ENCODE measurements at regions not wholly inside any gene's neighbourhood (a gene's known extent, or its start where the extent isn't known, plus 50 kb on each side); places are given as distances from the start of the nearest gene placed in this dataset.

- no peak for DNase-seq (ENCODE audit: low read depth)
- TF ChIP-seq CTCF (IDR thresholded peaks at IDR 0.05; ENCODE audit: insufficient read depth, low read length, poor library complexity, severe bottlenecking) = no peak
- Histone ChIP-seq H3K27me3 (ENCODE audit: control insufficient read depth, insufficient read depth, low read length) (no peaks in the 10 kb centered on the region), H3K36me3 (ENCODE audit: control insufficient read depth, insufficient read depth, low read length) (no peaks in the 10 kb centered on the region), H3K4me3 (ENCODE audit: low read depth, low read length) (no peak overlapping the region)
These were observed 1314.2 kb downstream of the OTOL1 start for GRCh38 chr3:162810776-162811175.

GRCh38 chr3:162842549-162843216, 1346.1 kb downstream of the OTOL1 start:
- no peak for TF ChIP-seq CTCF (IDR thresholded peaks at IDR 0.05; ENCODE audit: insufficient read depth, low read length, poor library complexity, severe bottlenecking)
- H3K36me3 ChIP-seq (ENCODE audit: control insufficient read depth, insufficient read depth, low read length) = no peaks in the 10 kb centered on the region
- DNase-seq (ENCODE audit: low read depth) = no peak
- no peak overlapping the region for H3K4me3 ChIP-seq (ENCODE audit: low read depth, low read length)
- no peaks in the 10 kb centered on the region for H3K27me3 ChIP-seq (ENCODE audit: control insufficient read depth, insufficient read depth, low read length)

- no peak for TF ChIP-seq CTCF (IDR thresholded peaks at IDR 0.05; ENCODE audit: insufficient read depth, low read length, poor library complexity, severe bottlenecking)
- no peak for DNase-seq (ENCODE audit: low read depth)
- Histone ChIP-seq H3K36me3 (ENCODE audit: control insufficient read depth, insufficient read depth, low read length) (no peaks in the 10 kb centered on the region), H3K27me3 (ENCODE audit: control insufficient read depth, insufficient read depth, low read length) (no peaks in the 10 kb centered on the region), H3K4me3 (ENCODE audit: low read depth, low read length) (no peak overlapping the region)
These were observed 1349.3 kb downstream of the OTOL1 start for GRCh38 chr3:162845918-162846317.

- Histone ChIP-seq H3K4me3 (ENCODE audit: low read depth, low read length) (no peak overlapping the region), H3K36me3 (ENCODE audit: control insufficient read depth, insufficient read depth, low read length) (no peaks in the 10 kb centered on the region), H3K27me3 (ENCODE audit: control insufficient read depth, insufficient read depth, low read length) (no peaks in the 10 kb centered on the region)
- TF ChIP-seq CTCF (IDR thresholded peaks at IDR 0.05; ENCODE audit: insufficient read depth, low read length, poor library complexity, severe bottlenecking) = no peak
- DNase-seq (ENCODE audit: low read depth) = no peak
These were observed 1350.9 kb downstream of the OTOL1 start for GRCh38 chr3:162847511-162847910.

- no peaks in the 10 kb centered on the region for H3K27me3 ChIP-seq (ENCODE audit: control insufficient read depth, insufficient read depth, low read length)
- DNase-seq (ENCODE audit: low read depth) = no peak
- H3K4me3 ChIP-seq (ENCODE audit: low read depth, low read length) = no peak overlapping the region
- H3K36me3 ChIP-seq (ENCODE audit: control insufficient read depth, insufficient read depth, low read length) = no peaks in the 10 kb centered on the region
- no peak for TF ChIP-seq CTCF (IDR thresholded peaks at IDR 0.05; ENCODE audit: insufficient read depth, low read length, poor library complexity, severe bottlenecking)
These were observed 1367.0 kb downstream of the OTOL1 start for GRCh38 chr3:162863579-162863978.

- TF ChIP-seq CTCF (IDR thresholded peaks at IDR 0.05; ENCODE audit: insufficient read depth, low read length, poor library complexity, severe bottlenecking) = no peak
- DNase-seq (ENCODE audit: low read depth) = no peak
- H3K27me3 ChIP-seq (ENCODE audit: control insufficient read depth, insufficient read depth, low read length) = no peaks in the 10 kb centered on the region
- no peak overlapping the region for H3K4me3 ChIP-seq (ENCODE audit: low read depth, low read length)
- no peaks in the 10 kb centered on the region for H3K36me3 ChIP-seq (ENCODE audit: control insufficient read depth, insufficient read depth, low read length)
These were observed 1368.9 kb downstream of the OTOL1 start for GRCh38 chr3:162865466-162865865.
